Right lobe of liver (tissue), 4 donors: ENCODE measurements at regions not wholly inside any gene's neighbourhood (a gene's known extent, or its start where the extent isn't known, plus 50 kb on each side); places are given as distances from the start of the nearest gene placed in this dataset.

Experiments
- POLR2A ChIP-seq: fragments of 450-650 bp; IDR thresholded peaks from one replicate; pipeline ENCODE4 v1.6.1; 2017; ENCODE audit warnings: antibody characterized with exemption, mild to moderate bottlenecking
- TF ChIP-seq, protein P1 (sequence below), 4 donors: fragments of 200-600 bp in 3 of 4; fragments of 450-650 bp in 1 of 4; IDR thresholded peaks; one replicate each; pipeline versions ENCODE4 v1.5.1 to v1.8.0; 2016 to 2022; ENCODE audit warnings: antibody characterized with exemption in 4 of 4, mild to moderate bottlenecking in 2 of 4
- donor health status: DM: no; HTN: no; CAD: no.
- donor health status: DM: no; HTN: no; CAD: no.
- donor health status: DM: no; HTN: yes; CAD: no.

- TF ChIP-seq, protein P1, sequence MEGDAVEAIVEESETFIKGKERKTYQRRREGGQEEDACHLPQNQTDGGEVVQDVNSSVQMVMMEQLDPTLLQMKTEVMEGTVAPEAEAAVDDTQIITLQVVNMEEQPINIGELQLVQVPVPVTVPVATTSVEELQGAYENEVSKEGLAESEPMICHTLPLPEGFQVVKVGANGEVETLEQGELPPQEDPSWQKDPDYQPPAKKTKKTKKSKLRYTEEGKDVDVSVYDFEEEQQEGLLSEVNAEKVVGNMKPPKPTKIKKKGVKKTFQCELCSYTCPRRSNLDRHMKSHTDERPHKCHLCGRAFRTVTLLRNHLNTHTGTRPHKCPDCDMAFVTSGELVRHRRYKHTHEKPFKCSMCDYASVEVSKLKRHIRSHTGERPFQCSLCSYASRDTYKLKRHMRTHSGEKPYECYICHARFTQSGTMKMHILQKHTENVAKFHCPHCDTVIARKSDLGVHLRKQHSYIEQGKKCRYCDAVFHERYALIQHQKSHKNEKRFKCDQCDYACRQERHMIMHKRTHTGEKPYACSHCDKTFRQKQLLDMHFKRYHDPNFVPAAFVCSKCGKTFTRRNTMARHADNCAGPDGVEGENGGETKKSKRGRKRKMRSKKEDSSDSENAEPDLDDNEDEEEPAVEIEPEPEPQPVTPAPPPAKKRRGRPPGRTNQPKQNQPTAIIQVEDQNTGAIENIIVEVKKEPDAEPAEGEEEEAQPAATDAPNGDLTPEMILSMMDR (IDR thresholded peaks at IDR 0.05): no peak
- TF ChIP-seq POLR2A: no peak
These were observed 204.3 kb upstream of the PLET1 start for GRCh38 chr11:112464949-112465348.
